HepG2 (cell line): ENCODE measurements at regions not wholly inside any gene's neighbourhood (a gene's known extent, or its start where the extent isn't known, plus 50 kb on each side); places are given as distances from the start of the nearest gene placed in this dataset.

Source experiments
- ATAC-seq: fragments of 200-7000 bp; cut with Tn5 transposase; 3 replicates; pipeline ENCODE4 v1.9.1; 2020; ENCODE audit warnings: mild to moderate bottlenecking, moderate library complexity
- BruUV-seq: library from RNA; stranded (reverse); fragments of 400-500 nt; replicated peaks from 2 replicates; lab custom pipeline; 2021; lab: Mats Ljungman, UMichigan
- CTCF ChIA-PET: fragments of 300-600 bp; formaldehyde crosslinking; extraction: SDS; loops from one replicate; lab custom pipeline; 2021; ENCODE audit warnings: low total read pairs, inconsistent platforms, low intra/inter-chr PET ratio; lab: Yijun Ruan, JAX
- POLR2A ChIA-PET: fragments of 350-600 bp; sonication (Branson Sonifier 250); formaldehyde crosslinking; loops from one replicate; lab custom pipeline; 2020; ENCODE audit warnings: antibody characterized with exemption, inconsistent platforms; lab: Yijun Ruan, JAX
- DNase-seq: peaks from one replicate; pipeline ENCODE4 v3.0.0-alpha.2; 2015; ENCODE audit warnings: low spot score
- FAIRE-seq: peaks from 3 replicates; lab custom pipeline; 2011; peaks lifted over from hg19 to GRCh38; lab: Jason Lieb, UNC
- H2AFZ ChIP-seq: one replicate; pipeline ENCODE4 v1.6.1; 2011; ENCODE audit warnings: low read length, inconsistent platforms
- H3K27ac ChIP-seq: fragments of 300-600 bp; 3 replicates; pipeline ENCODE4 v1.8.0; 2011; ENCODE audit warnings: mixed run types, mild to moderate bottlenecking, mixed read lengths, low read length, inconsistent platforms; ENCODE audit not compliant: insufficient read depth; ENCODE audit errors: extremely low read length
- H3K27me3 ChIP-seq, 2 experiments: fragments of 200-600 bp in 1 of 2; 2 replicates in 1 of 2; 3 replicates in 1 of 2; pipeline versions ENCODE4 v1.6.0 to v1.8.0; 2011; ENCODE audit warnings: low read length in 2 of 2, mild to moderate bottlenecking in 2 of 2, moderate library complexity in 2 of 2, inconsistent platforms in 1 of 2; ENCODE audit not compliant: insufficient read depth in 2 of 2, control insufficient read depth in 1 of 2
- H3K36me3 ChIP-seq, 2 experiments: fragments of 200-600 bp in 1 of 2; replicated peaks in 1 of 2; 2 replicates in 1 of 2; 3 replicates in 1 of 2; pipeline versions ENCODE4 v1.5.1 to v1.8.0; 2011; ENCODE audit warnings: low read length in 2 of 2, inconsistent platforms in 1 of 2; ENCODE audit not compliant: insufficient read depth in 2 of 2, control insufficient read depth in 1 of 2
- H3K4me1 ChIP-seq: 2 replicates; pipeline ENCODE4 v1.5.1; 2012; ENCODE audit warnings: low read length, inconsistent platforms; ENCODE audit not compliant: insufficient read depth
- H3K4me2 ChIP-seq: 2 replicates; pipeline ENCODE4 v1.6.0; 2011; ENCODE audit warnings: low read depth, low read length, inconsistent platforms
- H3K4me3 ChIP-seq, 3 experiments: fragments of 200-600 bp in 1 of 3; sonication (generic), shearing (Covaris generic) in 1 of 3; replicated peaks in 1 of 3; 2 replicates each; pipeline ENCODE4 v1.5.1; 2011 to 2016; ENCODE audit warnings: low read length in 3 of 3, inconsistent platforms in 2 of 3, low read depth in 2 of 3, mild to moderate bottlenecking in 2 of 3, control low read depth in 1 of 3, mixed read lengths in 1 of 3; ENCODE audit not compliant: insufficient read depth in 1 of 3
- H3K79me2 ChIP-seq: one replicate; pipeline ENCODE4 v1.6.1; 2011; ENCODE audit warnings: low read length, inconsistent platforms; ENCODE audit not compliant: insufficient read depth
- H3K9ac ChIP-seq: 2 replicates; pipeline ENCODE4 v1.6.0; 2011; ENCODE audit warnings: mild to moderate bottlenecking, low read depth, low read length, inconsistent platforms; ENCODE audit not compliant: insufficient read depth
- H3K9me3 ChIP-seq: 2 replicates; pipeline ENCODE4 v1.5.1; 2012; ENCODE audit warnings: mild to moderate bottlenecking, low read length
- H4K20me1 ChIP-seq: 2 replicates; pipeline ENCODE4 v1.6.0; 2011; ENCODE audit warnings: inconsistent platforms, mild to moderate bottlenecking, low read length, moderate library complexity; ENCODE audit not compliant: insufficient read depth
- ERF ChIP-seq: IDR thresholded peaks from 2 replicates; pipeline ENCODE4 v1.6.1; 2018; ENCODE audit warnings: missing biosample characterization, missing genetic modification reagents
- MAF1 ChIP-seq: sonication (generic); formaldehyde crosslinking; IDR thresholded peaks from 2 replicates; pipeline ENCODE4 v1.5.0; 2020; ENCODE audit warnings: missing genetic modification reagents, borderline replicate concordance
- MYC ChIP-seq: sonication (generic); formaldehyde crosslinking; IDR thresholded peaks from 2 replicates; pipeline ENCODE4 v1.9.0; 2021; ENCODE audit warnings: missing genetic modification reagents, borderline replicate concordance
- PRPF4 ChIP-seq: fragments of 200-400 bp; formaldehyde crosslinking; IDR thresholded peaks from 2 replicates; pipeline ENCODE4 v1.6.1; 2016; ENCODE audit warnings: low read length, low read depth; ENCODE audit not compliant: poor library complexity, severe bottlenecking
- ZNF136 ChIP-seq: sonication (generic); formaldehyde crosslinking; IDR thresholded peaks from 2 replicates; pipeline ENCODE4 v1.8.1; 2022; ENCODE audit warnings: low read depth, mild to moderate bottlenecking, moderate library complexity, missing genetic modification reagents
- ZNF660 ChIP-seq: sonication (generic); formaldehyde crosslinking; IDR thresholded peaks from 2 replicates; pipeline ENCODE4 v1.5.1; 2020; ENCODE audit warnings: mild to moderate bottlenecking, low read depth, missing genetic modification reagents, borderline replicate concordance
- WGBS: methylation state at CpG from one replicate; pipeline ENCODE4 v1.1.6; 2017; ENCODE audit warnings: low lambda C conversion rate; 5-methylcytosine and 5-hydroxymethylcytosine counted together
- in situ Hi-C: cut with HindIII; loops from 2 replicates; pipeline ENCODE4 v1.10.0; 2017; ENCODE audit warnings: low pct_unique_long_range_greater_than_20kb; ENCODE audit not compliant: extremely low pct_ligation_motif_present
- intact Hi-C: fragments of 100-400 bp; cut with micrococcal nuclease; formaldehyde crosslinking; loops from one replicate; pipeline ENCODE4 v1.10.0; 2022; ENCODE audit not compliant: unreplicated experiment
- TF ChIP-seq, protein P1 (sequence below): sonication (generic); formaldehyde crosslinking; IDR thresholded peaks from 2 replicates; pipeline ENCODE4 v1.5.0; 2020; ENCODE audit warnings: mild to moderate bottlenecking, missing genetic modification reagents
- TF ChIP-seq, protein P2 (sequence below): sonication (generic); formaldehyde crosslinking; IDR thresholded peaks from 2 replicates; pipeline ENCODE4 v1.9.0; 2021; ENCODE audit warnings: missing genetic modification reagents, borderline replicate concordance
- TF ChIP-seq, protein P3 (sequence below): sonication (generic); formaldehyde crosslinking; IDR thresholded peaks from 2 replicates; pipeline ENCODE4 v1.4.0; 2020; ENCODE audit warnings: missing genetic modification reagents

DNA sequence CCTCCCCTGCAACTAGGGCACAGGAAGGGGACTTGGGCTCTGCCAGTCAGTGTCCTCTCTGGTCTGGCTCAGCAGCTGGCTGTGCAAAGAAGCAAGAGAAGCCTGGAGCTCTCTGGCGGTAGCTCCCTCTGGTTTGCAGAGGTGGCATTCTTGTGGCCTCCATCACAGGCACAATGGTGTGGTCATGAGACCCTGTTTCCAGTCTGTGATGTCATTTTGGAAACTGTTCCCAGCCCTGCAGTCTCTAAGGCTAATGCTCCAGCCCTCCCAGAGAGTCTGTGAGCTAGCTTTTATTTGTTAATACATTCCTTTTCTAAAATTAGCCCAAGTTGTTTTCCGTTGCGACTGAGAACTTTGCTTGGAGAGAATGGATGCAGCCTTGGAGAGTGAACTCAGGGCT is 69.5 kb upstream of the FOXQ1 start:
- no peaks in the 10 kb centered on the region for H4K20me1 ChIP-seq
- H3K9me3 ChIP-seq, result no peaks in the 10 kb centered on the region
- no peak overlapping the region for H2AFZ ChIP-seq
- no peak overlapping the region for H3K4me2 ChIP-seq
- no peaks in the 10 kb centered on the region for H3K27me3 ChIP-seq
- H3K9ac ChIP-seq, result no peak overlapping the region
- POLR2A ChIA-PET, result interaction anchor here (0.9 to 2.6 kb wide), 4 partner anchors 11 to 69 kb away, joined by 3 to 8 read pairs (median 7); no protein-coding TSS in a partner anchor
- DNase-seq (no peak), ATAC-seq (no peak), FAIRE-seq (no peak)
- H3K27ac ChIP-seq, result no peak overlapping the region
- WGBS, result 95% methylated on average over 3 of the region's 3 CpGs
- intact Hi-C loops (no loop called here), in situ Hi-C loops (no loop called here)
- H3K36me3 ChIP-seq, result no peaks in the 10 kb centered on the region
- BruUV-seq, result no TSS peak
- H3K79me2 ChIP-seq, result no peaks in the 10 kb centered on the region
- H3K4me3 ChIP-seq, result no peak overlapping the region
- no peak for TF ChIP-seq ERF (CRISPR knock-in tag)
- TF ChIP-seq, protein P1, sequence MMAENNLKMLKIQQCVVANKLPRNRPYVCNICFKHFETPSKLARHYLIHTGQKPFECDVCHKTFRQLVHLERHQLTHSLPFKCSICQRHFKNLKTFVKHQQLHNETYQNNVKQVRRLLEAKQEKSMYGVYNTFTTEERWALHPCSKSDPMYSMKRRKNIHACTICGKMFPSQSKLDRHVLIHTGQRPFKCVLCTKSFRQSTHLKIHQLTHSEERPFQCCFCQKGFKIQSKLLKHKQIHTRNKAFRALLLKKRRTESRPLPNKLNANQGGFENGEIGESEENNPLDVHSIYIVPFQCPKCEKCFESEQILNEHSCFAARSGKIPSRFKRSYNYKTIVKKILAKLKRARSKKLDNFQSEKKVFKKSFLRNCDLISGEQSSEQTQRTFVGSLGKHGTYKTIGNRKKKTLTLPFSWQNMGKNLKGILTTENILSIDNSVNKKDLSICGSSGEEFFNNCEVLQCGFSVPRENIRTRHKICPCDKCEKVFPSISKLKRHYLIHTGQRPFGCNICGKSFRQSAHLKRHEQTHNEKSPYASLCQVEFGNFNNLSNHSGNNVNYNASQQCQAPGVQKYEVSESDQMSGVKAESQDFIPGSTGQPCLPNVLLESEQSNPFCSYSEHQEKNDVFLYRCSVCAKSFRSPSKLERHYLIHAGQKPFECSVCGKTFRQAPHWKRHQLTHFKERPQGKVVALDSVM (CRISPR knock-in tag), result no peak
- TF ChIP-seq ZNF136 (CRISPR knock-in tag), result no peak
- TF ChIP-seq MAF1 (CRISPR knock-in tag), result no peak
- TF ChIP-seq, protein P2, sequence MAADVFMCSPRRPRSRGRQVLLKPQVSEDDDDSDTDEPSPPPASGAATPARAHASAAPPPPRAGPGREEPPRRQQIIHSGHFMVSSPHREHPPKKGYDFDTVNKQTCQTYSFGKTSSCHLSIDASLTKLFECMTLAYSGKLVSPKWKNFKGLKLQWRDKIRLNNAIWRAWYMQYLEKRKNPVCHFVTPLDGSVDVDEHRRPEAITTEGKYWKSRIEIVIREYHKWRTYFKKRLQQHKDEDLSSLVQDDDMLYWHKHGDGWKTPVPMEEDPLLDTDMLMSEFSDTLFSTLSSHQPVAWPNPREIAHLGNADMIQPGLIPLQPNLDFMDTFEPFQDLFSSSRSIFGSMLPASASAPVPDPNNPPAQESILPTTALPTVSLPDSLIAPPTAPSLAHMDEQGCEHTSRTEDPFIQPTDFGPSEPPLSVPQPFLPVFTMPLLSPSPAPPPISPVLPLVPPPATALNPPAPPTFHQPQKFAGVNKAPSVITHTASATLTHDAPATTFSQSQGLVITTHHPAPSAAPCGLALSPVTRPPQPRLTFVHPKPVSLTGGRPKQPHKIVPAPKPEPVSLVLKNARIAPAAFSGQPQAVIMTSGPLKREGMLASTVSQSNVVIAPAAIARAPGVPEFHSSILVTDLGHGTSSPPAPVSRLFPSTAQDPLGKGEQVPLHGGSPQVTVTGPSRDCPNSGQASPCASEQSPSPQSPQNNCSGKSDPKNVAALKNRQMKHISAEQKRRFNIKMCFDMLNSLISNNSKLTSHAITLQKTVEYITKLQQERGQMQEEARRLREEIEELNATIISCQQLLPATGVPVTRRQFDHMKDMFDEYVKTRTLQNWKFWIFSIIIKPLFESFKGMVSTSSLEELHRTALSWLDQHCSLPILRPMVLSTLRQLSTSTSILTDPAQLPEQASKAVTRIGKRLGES (CRISPR knock-in tag), result no peak
- no peak for TF ChIP-seq ZNF660
- TF ChIP-seq, protein P3, sequence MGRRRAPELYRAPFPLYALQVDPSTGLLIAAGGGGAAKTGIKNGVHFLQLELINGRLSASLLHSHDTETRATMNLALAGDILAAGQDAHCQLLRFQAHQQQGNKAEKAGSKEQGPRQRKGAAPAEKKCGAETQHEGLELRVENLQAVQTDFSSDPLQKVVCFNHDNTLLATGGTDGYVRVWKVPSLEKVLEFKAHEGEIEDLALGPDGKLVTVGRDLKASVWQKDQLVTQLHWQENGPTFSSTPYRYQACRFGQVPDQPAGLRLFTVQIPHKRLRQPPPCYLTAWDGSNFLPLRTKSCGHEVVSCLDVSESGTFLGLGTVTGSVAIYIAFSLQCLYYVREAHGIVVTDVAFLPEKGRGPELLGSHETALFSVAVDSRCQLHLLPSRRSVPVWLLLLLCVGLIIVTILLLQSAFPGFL (CRISPR knock-in tag), result no peak
- TF ChIP-seq MYC, result no peak
- TF ChIP-seq PRPF4, result no peak
- peaks cover 8% of the 10 kb centered on the region for H3K4me1 ChIP-seq
- CTCF ChIA-PET, result no interaction called here
